NB4 (cell line): ENCODE measurements at regions not wholly inside any gene's neighbourhood (a gene's known extent, or its start where the extent isn't known, plus 50 kb on each side); places are given as distances from the start of the nearest gene placed in this dataset.

Experiments used
- MYC ChIP-seq: IDR thresholded peaks from 2 replicates; pipeline ENCODE4 v1.6.1; 2011; ENCODE audit warnings: low read depth, low read length
- POLR2A ChIP-seq: IDR thresholded peaks from 2 replicates; pipeline ENCODE4 v1.6.1; 2011; ENCODE audit warnings: mild to moderate bottlenecking; ENCODE audit not compliant: insufficient read length; ENCODE audit errors: extremely low read depth
- TF ChIP-seq, protein P1 (sequence below): IDR thresholded peaks from one replicate; pipeline ENCODE4 v1.5.1; 2012; ENCODE audit warnings: low read depth, low read length
- TF ChIP-seq, protein P2 (sequence below): IDR thresholded peaks from 2 replicates; pipeline ENCODE4 v1.6.1; 2011; ENCODE audit warnings: low read depth, low read length

DNA sequence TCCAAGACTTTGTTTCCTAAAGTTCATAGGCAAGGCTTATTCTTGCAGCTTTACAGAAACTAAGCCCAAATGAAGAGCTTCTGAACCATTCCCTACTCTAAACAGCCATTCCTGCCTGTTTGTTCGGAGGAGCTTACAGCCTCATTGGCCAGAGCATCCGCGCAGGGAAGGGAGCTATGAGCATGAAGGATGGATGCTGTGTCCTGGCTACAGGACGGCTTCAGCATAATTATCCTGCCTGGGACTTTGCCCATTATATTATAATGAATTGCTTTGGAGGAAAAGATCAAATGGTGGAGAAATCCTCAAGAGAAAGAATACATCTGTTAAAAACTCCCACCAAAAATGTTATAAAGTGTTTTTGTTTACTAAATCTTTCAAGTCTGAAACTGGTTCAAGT lies 378.2 kb upstream of the BTBD3 start:
- TF ChIP-seq, protein P1, sequence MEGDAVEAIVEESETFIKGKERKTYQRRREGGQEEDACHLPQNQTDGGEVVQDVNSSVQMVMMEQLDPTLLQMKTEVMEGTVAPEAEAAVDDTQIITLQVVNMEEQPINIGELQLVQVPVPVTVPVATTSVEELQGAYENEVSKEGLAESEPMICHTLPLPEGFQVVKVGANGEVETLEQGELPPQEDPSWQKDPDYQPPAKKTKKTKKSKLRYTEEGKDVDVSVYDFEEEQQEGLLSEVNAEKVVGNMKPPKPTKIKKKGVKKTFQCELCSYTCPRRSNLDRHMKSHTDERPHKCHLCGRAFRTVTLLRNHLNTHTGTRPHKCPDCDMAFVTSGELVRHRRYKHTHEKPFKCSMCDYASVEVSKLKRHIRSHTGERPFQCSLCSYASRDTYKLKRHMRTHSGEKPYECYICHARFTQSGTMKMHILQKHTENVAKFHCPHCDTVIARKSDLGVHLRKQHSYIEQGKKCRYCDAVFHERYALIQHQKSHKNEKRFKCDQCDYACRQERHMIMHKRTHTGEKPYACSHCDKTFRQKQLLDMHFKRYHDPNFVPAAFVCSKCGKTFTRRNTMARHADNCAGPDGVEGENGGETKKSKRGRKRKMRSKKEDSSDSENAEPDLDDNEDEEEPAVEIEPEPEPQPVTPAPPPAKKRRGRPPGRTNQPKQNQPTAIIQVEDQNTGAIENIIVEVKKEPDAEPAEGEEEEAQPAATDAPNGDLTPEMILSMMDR: no peak
- TF ChIP-seq POLR2A: no peak
- TF ChIP-seq, protein P2, sequence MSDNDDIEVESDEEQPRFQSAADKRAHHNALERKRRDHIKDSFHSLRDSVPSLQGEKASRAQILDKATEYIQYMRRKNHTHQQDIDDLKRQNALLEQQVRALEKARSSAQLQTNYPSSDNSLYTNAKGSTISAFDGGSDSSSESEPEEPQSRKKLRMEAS: no peak
- TF ChIP-seq MYC: no peak
